K562 (cell line): ENCODE measurements at regions not wholly inside any gene's neighbourhood (a gene's known extent, or its start where the extent isn't known, plus 50 kb on each side); places are given as distances from the start of the nearest gene placed in this dataset.

Experiments
- ATAC-seq: fragments of 200-7000 bp; cut with Tn5 transposase; 3 replicates; pipeline ENCODE4 v1.9.1; 2020; ENCODE audit warnings: moderate library complexity
- BruUV-seq: library from RNA; stranded (reverse); fragments of 400-500 nt; replicated peaks from 2 replicates; lab custom pipeline; 2021; lab: Mats Ljungman, UMichigan
- CTCF ChIA-PET: fragments of 300-600 bp; formaldehyde crosslinking; extraction: SDS; loops from one replicate; lab custom pipeline; 2021; ENCODE audit warnings: low intra/inter-chr PET ratio; lab: Yijun Ruan, JAX
- POLR2A ChIA-PET: fragments of 300-600, 350-650 bp; sonication (Branson Sonifier 250); formaldehyde crosslinking; extraction: SDS; loops from one replicate; lab custom pipeline; 2021; ENCODE audit warnings: antibody characterized with exemption, inconsistent platforms; lab: Yijun Ruan, JAX
- DNase-seq, 4 experiments: peaks; one replicate each; pipeline versions ENCODE4 v3.0.0 to v3.0.0-alpha.2; 2011 to 2018; ENCODE audit warnings: low spot score in 3 of 4, mixed read lengths in 3 of 4; ENCODE audit errors: extremely low read depth in 1 of 4
- FAIRE-seq: peaks from 2 replicates; lab custom pipeline; 2011; peaks lifted over from hg19 to GRCh38; lab: Jason Lieb, UNC
- H2AFZ ChIP-seq: 2 replicates; pipeline ENCODE4 v1.6.0; 2011; ENCODE audit warnings: low read depth, low read length, control low read depth, inconsistent platforms
- H3K27ac ChIP-seq: fragments of 200-600 bp; 3 replicates; pipeline ENCODE4 v1.8.0; 2011; ENCODE audit warnings: low read depth, mild to moderate bottlenecking, control low read depth, inconsistent platforms, low read length, moderate library complexity, mixed read lengths; ENCODE audit errors: extremely low read depth
- H3K27me3 ChIP-seq, 2 experiments: fragments of 300-600 bp in 1 of 2; 2 replicates in 1 of 2; 3 replicates in 1 of 2; pipeline versions ENCODE4 v1.6.0 to v1.8.0; 2011; ENCODE audit warnings: inconsistent platforms in 2 of 2, low read length in 2 of 2, mild to moderate bottlenecking in 1 of 2, mixed read lengths in 1 of 2, moderate library complexity in 1 of 2; ENCODE audit not compliant: control insufficient read depth in 2 of 2, insufficient read depth in 2 of 2
- H3K36me3 ChIP-seq: fragments of 300-600 bp; 3 replicates; pipeline ENCODE4 v1.8.0; 2011; ENCODE audit warnings: mild to moderate bottlenecking, low read length, inconsistent platforms; ENCODE audit not compliant: control insufficient read depth, insufficient read depth
- H3K4me1 ChIP-seq, 2 experiments: fragments of 200-600 bp in 1 of 2; replicated peaks in 1 of 2; 2 replicates in 1 of 2; 3 replicates in 1 of 2; pipeline versions ENCODE4 v1.5.1 to v1.8.0; 2011; ENCODE audit warnings: inconsistent platforms in 2 of 2, low read length in 2 of 2, mild to moderate bottlenecking in 1 of 2, mixed read lengths in 1 of 2, moderate library complexity in 1 of 2; ENCODE audit not compliant: control insufficient read depth in 2 of 2, insufficient read depth in 2 of 2
- H3K4me2 ChIP-seq: 2 replicates; pipeline ENCODE4 v1.6.1; 2011; ENCODE audit warnings: low read length, control low read depth, inconsistent platforms, mixed read lengths; ENCODE audit not compliant: insufficient read depth
- H3K4me3 ChIP-seq: fragments of 200-600 bp; sonication (generic), shearing (Covaris generic); 2 replicates; pipeline ENCODE4 v1.5.1; 2016; ENCODE audit warnings: control low read depth, inconsistent platforms
- H3K79me2 ChIP-seq: fragments of 200-600 bp; 3 replicates; pipeline ENCODE4 v1.8.0; 2011; ENCODE audit warnings: low read length, inconsistent platforms; ENCODE audit not compliant: control insufficient read depth, insufficient read depth
- H3K9ac ChIP-seq, 2 experiments: 2 replicates each; pipeline versions ENCODE4 v1.6.0 to v1.6.1; 2011; ENCODE audit warnings: low read depth in 2 of 2, low read length in 2 of 2, control low read depth in 1 of 2, inconsistent platforms in 1 of 2, mild to moderate bottlenecking in 1 of 2, mixed read lengths in 1 of 2; ENCODE audit not compliant: insufficient read depth in 1 of 2
- H3K9me1 ChIP-seq: one replicate; pipeline ENCODE4 v1.6.0; 2011; ENCODE audit warnings: inconsistent platforms, mild to moderate bottlenecking, low read length, moderate library complexity; ENCODE audit not compliant: control insufficient read depth, insufficient read depth
- H3K9me3 ChIP-seq: replicated peaks from 2 replicates; pipeline ENCODE4 v1.5.1; 2011; ENCODE audit warnings: low read depth, low read length, inconsistent platforms; ENCODE audit not compliant: control insufficient read depth, insufficient read depth
- H4K20me1 ChIP-seq: replicated peaks from 2 replicates; pipeline ENCODE4 v1.6.1; 2011; ENCODE audit warnings: low read length, inconsistent platforms, mixed read lengths; ENCODE audit not compliant: control insufficient read depth, insufficient read depth
- BCOR ChIP-seq: fragments of 450-650 bp; IDR thresholded peaks from 2 replicates; pipeline ENCODE4 v1.6.1; 2016
- DPF2 ChIP-seq: fragments of 450-650 bp; IDR thresholded peaks from 2 replicates; pipeline ENCODE4 v1.6.1; 2016
- FOXO4 ChIP-seq: fragments of 450-650 bp; formaldehyde crosslinking; IDR thresholded peaks from 2 replicates; pipeline ENCODE4 v1.4.0; 2020; ENCODE audit warnings: mild to moderate bottlenecking, moderate library complexity
- KAT7 ChIP-seq: sonication (generic); formaldehyde crosslinking; IDR thresholded peaks from 2 replicates; pipeline ENCODE4 v1.8.0; 2022; ENCODE audit warnings: missing genetic modification reagents, mild to moderate bottlenecking, borderline replicate concordance
- MBD2 ChIP-seq: sonication (generic); IDR thresholded peaks from 2 replicates; pipeline ENCODE4 v1.6.1; 2016; ENCODE audit warnings: low read depth, borderline replicate concordance
- RBM39 ChIP-seq: fragments of 200-400 bp; formaldehyde crosslinking; optimal IDR thresholded peaks from 2 replicates; pipeline ENCODE3; 2018; ENCODE audit warnings: low read depth, low read length
- SRSF1 ChIP-seq: fragments of 200-400 bp; formaldehyde crosslinking; IDR thresholded peaks from 2 replicates; pipeline ENCODE4 v1.6.1; 2017; ENCODE audit warnings: mild to moderate bottlenecking, low read depth, low read length, moderate library complexity
- ZKSCAN8 ChIP-seq: fragments of 200-800 bp; sonication (Bioruptor generic); IDR thresholded peaks from 2 replicates; pipeline ENCODE4 v1.6.1; 2016; ENCODE audit warnings: missing genetic modification characterization, missing compliant biosample characterization
- whole genome bisulfite sequencing: fragments of 100-300 bp; shearing (Covaris generic); methylation state at CpG from one replicate; pipeline ENCODE4 v1.1.6; 2016; ENCODE audit warnings: low coverage, mixed read lengths; ENCODE audit not compliant: insufficient coverage; ENCODE audit errors: missing lambda C conversion rate; 5-methylcytosine and 5-hydroxymethylcytosine counted together
- in situ Hi-C: fragments of 300-500 bp; cut with MboI; formaldehyde crosslinking; loops from 4 replicates; pipeline ENCODE4 v1.15.0; 2018; ENCODE audit warnings: inconsistent platforms, mixed read lengths
- intact Hi-C: fragments of 100-400 bp; cut with micrococcal nuclease; formaldehyde crosslinking; loops from 2 replicates; pipeline ENCODE4 v1.14.2; 2022

- WGBS: 0% methylated on average over 1 of the region's 1 CpG
- Histone ChIP-seq H4K20me1 (no peaks in the 10 kb centered on the region), H3K9me3 (no peaks in the 10 kb centered on the region), H3K9me1 (no peaks in the 10 kb centered on the region), H3K27me3 (no peaks in the 10 kb centered on the region), H3K4me1 (no peaks in the 10 kb centered on the region), H3K4me2 (no peak overlapping the region), H2AFZ (no peak overlapping the region), H3K27ac (no peak overlapping the region), H3K4me3 (no peak overlapping the region), H3K79me2 (no peaks in the 10 kb centered on the region), H3K9ac (no peak overlapping the region), H3K36me3 (no peaks in the 10 kb centered on the region)
- ChIA-PET CTCF (no interaction called here), POLR2A (no interaction called here)
- FAIRE-seq: no peak
- no peak for ATAC-seq
- no peak for TF ChIP-seq ZKSCAN8
- no peak for TF ChIP-seq DPF2
- no peak for TF ChIP-seq FOXO4 (CRISPR knock-in tag)
- TF ChIP-seq RBM39: no peak
- TF ChIP-seq SRSF1: no peak
- no peak for TF ChIP-seq KAT7 (CRISPR knock-in tag)
- no peak for TF ChIP-seq MBD2
- no peak for TF ChIP-seq BCOR
- BruUV-seq: no TSS peak
- in situ Hi-C loops: no loop called here
- intact Hi-C loops: no loop called here
- no peak for DNase-seq
Measured at GRCh38 chr14:82655770-82656169, 1122.1 kb upstream of the SEL1L start.
